PC-9 (cell line): ENCODE measurements at regions not wholly inside any gene's neighbourhood (a gene's known extent, or its start where the extent isn't known, plus 50 kb on each side); places are given as distances from the start of the nearest gene placed in this dataset.

Experiments used
- BruUV-seq: library from RNA; stranded (reverse); fragments of 400-500 nt; replicated peaks from 2 replicates; lab custom pipeline; 2021; lab: Mats Ljungman, UMichigan
- CTCF ChIA-PET: fragments of 300-600 bp; sonication (Branson Sonifier 250); formaldehyde crosslinking; loops from one replicate; lab custom pipeline; 2022; ENCODE audit warnings: antibody characterized with exemption; lab: Charles Lee
- POLR2A ChIA-PET: fragments of 300-600 bp; sonication (Branson Sonifier 250); formaldehyde crosslinking; loops from one replicate; lab custom pipeline; 2022; ENCODE audit warnings: antibody characterized with exemption; ENCODE audit not compliant: unreplicated experiment; lab: Charles Lee
- DNase-seq, 2 experiments: peaks; one replicate each; pipeline versions ENCODE4 v3.0.0 to v3.0.0-alpha.2; 2015 to 2022; ENCODE audit warnings: mixed read lengths in 1 of 2
- H2AFZ ChIP-seq: fragments of 200-600 bp; sonication (generic); 2 replicates; pipeline ENCODE4 v1.8.1; 2017; ENCODE audit warnings: antibody characterized with exemption
- H3F3A ChIP-seq: fragments of 200-600 bp; sonication (generic); 2 replicates; pipeline ENCODE4 v1.8.1; 2017; ENCODE audit warnings: antibody characterized with exemption, mild to moderate bottlenecking, low read depth; ENCODE audit not compliant: insufficient read depth
- H3K27ac ChIP-seq: fragments of 200-600 bp; sonication (generic); 2 replicates; pipeline ENCODE4 v1.6.1; 2016; ENCODE audit warnings: mixed run types
- H3K27me3 ChIP-seq: fragments of 200-600 bp; sonication (generic); 2 replicates; pipeline ENCODE4 v1.6.1; 2016; ENCODE audit warnings: low read depth, mixed run types; ENCODE audit not compliant: insufficient read depth
- H3K36me3 ChIP-seq: fragments of 200-600 bp; sonication (generic); 2 replicates; pipeline ENCODE4 v1.6.1; 2016; ENCODE audit warnings: low read depth, mixed run types
- H3K4me1 ChIP-seq: fragments of 200-600 bp; sonication (generic); replicated peaks from 2 replicates; pipeline ENCODE4 v1.6.1; 2016; ENCODE audit warnings: mixed run types; ENCODE audit not compliant: insufficient read depth
- H3K4me2 ChIP-seq: fragments of 200-600 bp; sonication (generic); 2 replicates; pipeline ENCODE4 v1.6.1; 2017; ENCODE audit warnings: mixed run types
- H3K4me3 ChIP-seq: fragments of 200-600 bp; sonication (generic); 2 replicates; pipeline ENCODE4 v1.6.1; 2016; ENCODE audit warnings: mixed run types
- H3K79me2 ChIP-seq: fragments of 200-600 bp; sonication (generic); 2 replicates; pipeline ENCODE4 v1.6.1; 2017; ENCODE audit warnings: low read depth, mixed run types
- H3K9me2 ChIP-seq: fragments of 200-600 bp; sonication (generic); 2 replicates; pipeline ENCODE4 v1.8.1; 2017; ENCODE audit warnings: mild to moderate bottlenecking; ENCODE audit not compliant: insufficient read depth
- H3K9me3 ChIP-seq: fragments of 200-600 bp; sonication (generic); 2 replicates; pipeline ENCODE4 v1.8.1; 2016; ENCODE audit warnings: low read depth; ENCODE audit not compliant: insufficient read depth
- H4K20me1 ChIP-seq: fragments of 200-600 bp; sonication (generic); 2 replicates; pipeline ENCODE4 v1.8.1; 2017; ENCODE audit not compliant: insufficient read depth
- EZH2 ChIP-seq: fragments of 200-600 bp; sonication (generic); IDR thresholded peaks from 2 replicates; pipeline ENCODE4 v1.8.0; 2017; ENCODE audit warnings: antibody characterized with exemption, low read depth
- intact Hi-C: fragments of 100-400 bp; cut with micrococcal nuclease; formaldehyde crosslinking; loops from one replicate; pipeline ENCODE4 v1.10.0; 2022; ENCODE audit not compliant: unreplicated experiment
- TF ChIP-seq, protein P1 (sequence below): fragments of 200-600 bp; sonication (generic); conservative IDR thresholded peaks from 2 replicates; pipeline ENCODE4 v1.6.1; 2017; ENCODE audit warnings: mixed run types, antibody characterized with exemption, mild to moderate bottlenecking, moderate library complexity

DNA sequence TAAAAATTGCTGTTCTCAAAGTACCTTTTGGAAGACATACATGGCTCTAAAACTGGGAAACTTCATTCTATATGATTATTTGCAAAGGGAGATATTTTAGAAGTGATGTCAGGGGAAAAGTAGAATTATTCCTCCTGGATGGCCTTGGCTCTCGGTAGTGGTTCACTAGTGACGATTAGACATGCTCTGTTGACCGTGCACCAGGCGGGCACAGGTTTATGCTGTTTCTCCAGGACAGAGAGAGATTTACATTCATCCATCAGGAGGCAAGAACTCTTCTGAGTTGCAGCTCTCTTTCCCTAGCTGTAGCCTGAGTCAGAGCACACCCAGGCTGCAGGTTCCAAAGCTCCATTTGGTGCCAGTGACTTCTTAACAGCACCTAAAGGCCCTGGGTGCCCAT lies 184.9 kb upstream of the WDR11 start:
- CTCF ChIA-PET = no interaction called here
- no TSS peak for BruUV-seq
- no peaks in the 10 kb centered on the region for H3K4me1 ChIP-seq
- POLR2A ChIA-PET = no interaction called here
- no peak overlapping the region for H2AFZ ChIP-seq
- DNase-seq = no peak
- TF ChIP-seq, protein P1, sequence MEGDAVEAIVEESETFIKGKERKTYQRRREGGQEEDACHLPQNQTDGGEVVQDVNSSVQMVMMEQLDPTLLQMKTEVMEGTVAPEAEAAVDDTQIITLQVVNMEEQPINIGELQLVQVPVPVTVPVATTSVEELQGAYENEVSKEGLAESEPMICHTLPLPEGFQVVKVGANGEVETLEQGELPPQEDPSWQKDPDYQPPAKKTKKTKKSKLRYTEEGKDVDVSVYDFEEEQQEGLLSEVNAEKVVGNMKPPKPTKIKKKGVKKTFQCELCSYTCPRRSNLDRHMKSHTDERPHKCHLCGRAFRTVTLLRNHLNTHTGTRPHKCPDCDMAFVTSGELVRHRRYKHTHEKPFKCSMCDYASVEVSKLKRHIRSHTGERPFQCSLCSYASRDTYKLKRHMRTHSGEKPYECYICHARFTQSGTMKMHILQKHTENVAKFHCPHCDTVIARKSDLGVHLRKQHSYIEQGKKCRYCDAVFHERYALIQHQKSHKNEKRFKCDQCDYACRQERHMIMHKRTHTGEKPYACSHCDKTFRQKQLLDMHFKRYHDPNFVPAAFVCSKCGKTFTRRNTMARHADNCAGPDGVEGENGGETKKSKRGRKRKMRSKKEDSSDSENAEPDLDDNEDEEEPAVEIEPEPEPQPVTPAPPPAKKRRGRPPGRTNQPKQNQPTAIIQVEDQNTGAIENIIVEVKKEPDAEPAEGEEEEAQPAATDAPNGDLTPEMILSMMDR = no peak
- no peak for TF ChIP-seq EZH2
- H3K27ac ChIP-seq = no peak overlapping the region
- intact Hi-C loops = no loop called here
- no peaks in the 10 kb centered on the region for H3F3A ChIP-seq
- H3K36me3 ChIP-seq = no peaks in the 10 kb centered on the region
- H4K20me1 ChIP-seq = no peaks in the 10 kb centered on the region
- no peak overlapping the region for H3K4me3 ChIP-seq
- H3K79me2 ChIP-seq = no peaks in the 10 kb centered on the region
- H3K27me3 ChIP-seq = peaks cover 20% of the 10 kb centered on the region
- H3K4me2 ChIP-seq = no peak overlapping the region
- no peaks in the 10 kb centered on the region for H3K9me3 ChIP-seq
- H3K9me2 ChIP-seq = no peaks in the 10 kb centered on the region

DNA sequence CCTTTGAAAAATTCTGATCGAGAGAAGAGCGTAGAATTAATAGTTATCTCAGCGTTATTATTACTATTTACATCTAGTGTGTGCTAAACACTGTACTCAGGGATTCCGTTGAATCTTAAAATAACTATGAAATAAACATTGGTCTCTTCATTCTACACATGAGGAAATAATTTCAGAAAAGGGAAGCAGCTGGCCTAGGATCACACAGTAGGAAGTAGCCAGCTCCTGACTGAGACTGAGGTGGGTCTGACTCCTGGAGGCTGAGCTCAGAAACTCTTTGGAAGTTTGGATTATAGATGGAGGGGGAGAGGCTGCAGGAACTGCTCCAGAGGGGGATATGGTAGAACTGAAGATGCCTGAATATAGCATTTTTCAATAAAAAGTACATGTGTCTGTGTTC lies 183.9 kb upstream of the WDR11 start:
- Histone ChIP-seq H3K4me3 (no peak overlapping the region), H3K4me2 (no peak overlapping the region), H3K9me2 (no peaks in the 10 kb centered on the region), H3K27me3 (peaks cover 20% of the 10 kb centered on the region), H3K9me3 (no peaks in the 10 kb centered on the region), H3K36me3 (no peaks in the 10 kb centered on the region), H3K79me2 (no peaks in the 10 kb centered on the region), H2AFZ (no peak overlapping the region), H4K20me1 (no peaks in the 10 kb centered on the region), H3K4me1 (no peaks in the 10 kb centered on the region), H3F3A (no peaks in the 10 kb centered on the region), H3K27ac (no peak overlapping the region)
- DNase-seq = no peak
- no TSS peak for BruUV-seq
- intact Hi-C loops = no loop called here
- CTCF ChIA-PET = no interaction called here
- POLR2A ChIA-PET = interaction anchor here (0.6 kb wide), 1 partner anchor 282 kb away, joined by 14 read pairs; no protein-coding TSS in a partner anchor
- TF ChIP-seq EZH2 = no peak
- TF ChIP-seq, protein P1 = no peak

DNA sequence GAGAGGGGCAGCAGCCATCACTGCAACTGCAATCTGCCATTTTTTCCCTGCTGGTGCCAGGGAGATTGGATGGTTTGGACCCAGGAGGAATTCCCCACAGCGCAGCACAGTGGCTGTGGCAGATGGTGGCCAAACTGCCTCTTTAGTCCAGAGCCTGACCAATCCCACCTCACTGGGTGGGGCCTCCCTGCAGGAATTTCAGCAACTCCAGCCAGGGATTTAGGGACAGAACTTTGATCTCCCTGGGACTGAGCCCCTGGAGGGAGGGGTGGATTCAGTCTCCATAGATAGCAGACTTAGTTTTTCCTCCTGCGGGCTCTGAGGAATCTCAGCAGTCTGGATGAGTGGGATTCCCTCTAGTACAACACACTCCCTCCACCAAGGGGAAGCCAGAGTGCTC lies 179.7 kb upstream of the WDR11 start:
- Histone ChIP-seq H3K4me1 (no peaks in the 10 kb centered on the region), H4K20me1 (no peaks in the 10 kb centered on the region), H3K79me2 (no peaks in the 10 kb centered on the region), H3K27ac (no peak overlapping the region), H2AFZ (no peak overlapping the region), H3K36me3 (no peaks in the 10 kb centered on the region), H3K4me2 (no peak overlapping the region), H3K4me3 (no peak overlapping the region), H3K27me3 (peaks cover 7% of the 10 kb centered on the region), H3K9me3 (no peaks in the 10 kb centered on the region), H3K9me2 (no peaks in the 10 kb centered on the region), H3F3A (no peaks in the 10 kb centered on the region)
- ChIA-PET CTCF (no interaction called here), POLR2A (no interaction called here)
- TF ChIP-seq EZH2 = no peak
- TF ChIP-seq, protein P1 = no peak
- BruUV-seq = no TSS peak
- no peak for DNase-seq
- intact Hi-C loops = no loop called here
